Lower lobe of right lung (tissue), 2 donors: ENCODE measurements at regions not wholly inside any gene's neighbourhood (a gene's known extent, or its start where the extent isn't known, plus 50 kb on each side); places are given as distances from the start of the nearest gene placed in this dataset.

ENCODE experiments used
- ATAC-seq, 2 donors: fragments of 200-7000 bp; cut with Tn5 transposase; one replicate each; pipeline ENCODE4 v1.9.1; 2020 to 2022; ENCODE audit warnings: mild to moderate bottlenecking in 2 of 2, moderate library complexity in 2 of 2
- DNase-seq: peaks from one replicate; pipeline ENCODE4 v3.0.0-alpha.2; 2020
- H3K27ac ChIP-seq: fragments of 200-600 bp; one replicate; pipeline ENCODE4 v1.8.0; 2022
- H3K27me3 ChIP-seq: fragments of 200-600 bp; one replicate; pipeline ENCODE4 v1.8.0; 2022; ENCODE audit warnings: low read depth
- H3K36me3 ChIP-seq: fragments of 200-600 bp; one replicate; pipeline ENCODE4 v1.8.0; 2022; ENCODE audit warnings: mild to moderate bottlenecking
- H3K4me1 ChIP-seq: fragments of 200-600 bp; one replicate; pipeline ENCODE4 v1.8.0; 2022
- H3K4me3 ChIP-seq: fragments of 200-600 bp; one replicate; pipeline ENCODE4 v1.8.0; 2022; ENCODE audit warnings: mild to moderate bottlenecking
- H3K9me3 ChIP-seq: fragments of 200-600 bp; one replicate; pipeline ENCODE4 v1.8.0; 2022
- CTCF ChIP-seq: fragments of 200-600 bp; IDR thresholded peaks from one replicate; pipeline ENCODE4 v1.8.0; 2022; ENCODE audit warnings: antibody characterized with exemption, mild to moderate bottlenecking
- intact Hi-C: fragments of 100-400 bp; cut with DNase I; formaldehyde crosslinking; loops from one replicate; pipeline ENCODE4 v1.11.0; 2022
- donor health status: DM: no; HTN: yes; CAD: no; lungs with severe emphysema.

GRCh38 chr5:155836089-155836803 lies 490.7 kb upstream of the SGCD start:
- ATAC-seq (no peak), DNase-seq (no peak)
- intact Hi-C loops, result no loop called here
- Histone ChIP-seq H3K4me3 (no peak overlapping the region), H3K27ac (no peak overlapping the region), H3K9me3 (no peaks in the 10 kb centered on the region), H3K36me3 (no peaks in the 10 kb centered on the region), H3K27me3 (no peaks in the 10 kb centered on the region), H3K4me1 (no peaks in the 10 kb centered on the region)
- TF ChIP-seq CTCF, result no peak

GRCh38 chr5:155838394-155838793 lies 488.6 kb upstream of the SGCD start:
- Histone ChIP-seq H3K4me1 (no peaks in the 10 kb centered on the region), H3K4me3 (no peak overlapping the region), H3K27ac (no peak overlapping the region), H3K9me3 (no peaks in the 10 kb centered on the region), H3K36me3 (no peaks in the 10 kb centered on the region), H3K27me3 (no peaks in the 10 kb centered on the region)
- no peak for TF ChIP-seq CTCF
- intact Hi-C loops, result no loop called here
- ATAC-seq (no peak), DNase-seq (no peak)

- DNase-seq, result no peak
- H3K4me3 ChIP-seq, result no peak overlapping the region
- TF ChIP-seq CTCF, result no peak
- H3K9me3 ChIP-seq, result no peaks in the 10 kb centered on the region
- no peaks in the 10 kb centered on the region for H3K27me3 ChIP-seq
- ATAC-seq, result no peak
- intact Hi-C loops, result no loop called here
- no peak overlapping the region for H3K27ac ChIP-seq
- no peaks in the 10 kb centered on the region for H3K36me3 ChIP-seq
- H3K4me1 ChIP-seq, result no peaks in the 10 kb centered on the region
These were observed 487.5 kb upstream of the SGCD start for GRCh38 chr5:155839251-155840037.

GRCh38 chr5:155844542-155844941 lies 482.4 kb upstream of the SGCD start:
- Histone ChIP-seq H3K36me3 (no peaks in the 10 kb centered on the region), H3K4me3 (no peak overlapping the region), H3K27ac (no peak overlapping the region), H3K4me1 (no peaks in the 10 kb centered on the region), H3K27me3 (no peaks in the 10 kb centered on the region), H3K9me3 (no peaks in the 10 kb centered on the region)
- no peak for TF ChIP-seq CTCF
- DNase-seq (no peak), ATAC-seq (no peak)
- intact Hi-C loops, result no loop called here

GRCh38 chr5:155850370-155850769 lies 476.6 kb upstream of the SGCD start:
- ATAC-seq, result no peak

More at GRCh38 chr5:155850370-155850769, 476.6 kb upstream of the SGCD start:
- H3K36me3 ChIP-seq, result no peaks in the 10 kb centered on the region
- H3K4me1 ChIP-seq, result no peaks in the 10 kb centered on the region
- H3K27me3 ChIP-seq, result no peaks in the 10 kb centered on the region
- H3K4me3 ChIP-seq, result no peak overlapping the region
- no peak for TF ChIP-seq CTCF
- intact Hi-C loops, result no loop called here
- DNase-seq, result no peak
- H3K9me3 ChIP-seq, result no peaks in the 10 kb centered on the region
- no peak overlapping the region for H3K27ac ChIP-seq
